Heart left ventricle (tissue), 13 donors: ENCODE measurements at regions not wholly inside any gene's neighbourhood (a gene's known extent, or its start where the extent isn't known, plus 50 kb on each side); places are given as distances from the start of the nearest gene placed in this dataset.

ENCODE experiments used
- CTCF ChIP-seq, 12 donors: fragments of 200-600 bp; sonication (generic) in 4 of 12; IDR thresholded peaks; one replicate each; pipeline versions ENCODE4 v1.5.0 to v1.8.0; 2018 to 2022; ENCODE audit warnings: antibody characterized with exemption in 12 of 12, mild to moderate bottlenecking in 5 of 12
- POLR2A ChIP-seq, 2 donors: fragments of 450-650 bp; IDR thresholded peaks; one replicate each; pipeline ENCODE4 v1.6.1; 2017; ENCODE audit warnings: antibody characterized with exemption in 2 of 2, mild to moderate bottlenecking in 2 of 2, moderate library complexity in 2 of 2
- donor health status: ischemic (EF 13 %, LVEDD 7.1; RV severe dilation, severe dysfunction).
- donor health status: DM: no; HTN: yes; CAD: no.
- donor health status: DM: no; HTN: no; CAD: no.
- donor health status: ischemic (EF 25% LVEDD 6.9; RV normal size, moderate dysfunction).
- donor health status: ischemic (EF 25% LVEDD 5.7; RV mildly dilated, moderate dysfunction).
- donor health status: ischemic (EF 35%, LVEDD 5.7; RV mildly dilated, moderate dysfunction).
- donor health status: nonischemic (EF 11% LVEDD 7.7; RV severe dilation, severe dysfunction).
- donor health status: DM: yes; HTN: yes; CAD: no.
- donor health status: PGD.
- donor health status: ischemic (EF 29% LVEDD 5.4; RV normal size, mild dysfunction).
- donor health status: nonischemic (EF 23%, LVEDD 6.1; RV moderate dilation, normal function).

DNA sequence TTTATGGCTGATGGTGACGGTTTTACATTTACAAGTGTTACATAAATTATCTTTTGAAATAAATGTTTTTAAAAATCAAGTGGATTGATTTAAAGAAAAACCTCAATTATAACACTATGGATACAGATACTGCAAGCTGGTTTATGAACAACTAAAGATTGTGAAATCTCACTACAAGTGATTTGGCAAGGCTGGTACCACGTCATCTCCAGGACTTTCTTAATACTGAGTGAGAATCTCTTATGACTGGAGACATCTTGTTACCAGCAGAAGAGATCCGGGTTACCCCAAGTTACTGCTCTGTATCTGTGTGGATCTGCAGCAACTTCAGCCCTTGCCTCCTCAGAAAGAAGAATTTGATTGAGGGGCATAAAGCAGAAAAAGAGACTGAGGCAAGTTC, 452.9 kb downstream of the MN1 start:
- TF ChIP-seq CTCF (IDR thresholded peaks at IDR 0.05) = no peak
- TF ChIP-seq POLR2A (IDR thresholded peaks at IDR 0.05) = no peak
